Activated naive CD4-positive, alpha-beta T cell treated with anti-CD3 and anti-CD28 coated beads, Interleukin-2, amount 50 U/mL, for 24 hours (primary cell): ENCODE measurements at regions not wholly inside any gene's neighbourhood (a gene's known extent, or its start where the extent isn't known, plus 50 kb on each side); places are given as distances from the start of the nearest gene placed in this dataset.
"Not testable (repeated sequence)": the region's sequence is repeated elsewhere in the genome, so short reads cannot be mapped to it uniquely, and the experiment has no call there.

Experiments used
- H3K27ac Mint-ChIP-seq: one replicate; pipeline ENCODE4 v1.8.0; 2021; ENCODE audit warnings: mild to moderate bottlenecking, mixed read lengths
- H3K27me3 Mint-ChIP-seq: one replicate; pipeline ENCODE4 v1.8.0; 2021; ENCODE audit warnings: mixed read lengths
- H3K36me3 Mint-ChIP-seq: one replicate; pipeline ENCODE4 v1.8.0; 2021; ENCODE audit warnings: mixed read lengths
- H3K4me1 Mint-ChIP-seq: one replicate; pipeline ENCODE4 v1.8.0; 2021; ENCODE audit warnings: mixed read lengths
- H3K4me3 Mint-ChIP-seq: one replicate; pipeline ENCODE4 v1.8.0; 2021; ENCODE audit warnings: mild to moderate bottlenecking, mixed read lengths
- H3K9me3 Mint-ChIP-seq: one replicate; pipeline ENCODE4 v1.8.0; 2021; ENCODE audit warnings: mixed read lengths

DNA sequence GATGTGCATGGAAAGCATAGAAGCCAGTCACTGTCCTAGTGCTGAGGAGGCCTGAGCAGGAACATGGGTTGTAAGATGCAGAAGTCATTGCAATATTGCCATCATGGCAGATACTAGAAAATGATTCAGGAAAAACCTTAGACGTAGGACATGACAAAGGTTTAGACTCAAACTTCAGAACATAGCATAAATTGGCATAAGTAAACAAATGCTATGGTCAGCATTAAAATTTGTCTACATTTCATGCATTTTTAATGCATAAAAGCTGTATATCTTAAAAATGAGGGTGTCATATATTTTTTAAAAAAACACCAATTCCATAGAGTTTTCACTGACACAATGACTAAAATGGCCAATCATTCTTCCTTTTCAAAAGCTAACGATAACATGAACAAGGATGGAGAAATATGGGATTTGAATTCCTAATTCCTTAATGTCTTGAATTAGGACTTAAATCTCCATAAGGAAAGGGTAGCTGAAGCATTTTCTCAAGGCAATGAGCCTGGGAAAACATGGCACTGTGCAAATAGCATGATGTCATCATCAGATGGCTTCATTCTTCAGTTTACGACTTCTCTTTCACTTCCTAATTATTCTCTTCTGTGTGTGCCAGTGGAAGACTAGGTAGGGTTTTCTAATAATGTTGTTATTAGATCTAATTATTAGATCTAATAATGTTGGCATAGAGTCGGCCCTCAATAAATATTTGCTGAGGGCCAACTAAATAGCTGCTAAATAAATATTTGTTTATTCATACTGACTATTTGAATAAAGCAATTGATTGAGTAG is 125.1 kb upstream of the FRG1 start:
- H3K9me3 Mint-ChIP-seq, result no peaks in the 10 kb centered on the region
- no peak overlapping the region for H3K27ac Mint-ChIP-seq
- H3K27me3 Mint-ChIP-seq, result peaks cover 2% of the 10 kb centered on the region
- H3K4me1 Mint-ChIP-seq, result no peaks in the 10 kb centered on the region
- H3K36me3 Mint-ChIP-seq, result no peaks in the 10 kb centered on the region
- no peak overlapping the region for H3K4me3 Mint-ChIP-seq

DNA sequence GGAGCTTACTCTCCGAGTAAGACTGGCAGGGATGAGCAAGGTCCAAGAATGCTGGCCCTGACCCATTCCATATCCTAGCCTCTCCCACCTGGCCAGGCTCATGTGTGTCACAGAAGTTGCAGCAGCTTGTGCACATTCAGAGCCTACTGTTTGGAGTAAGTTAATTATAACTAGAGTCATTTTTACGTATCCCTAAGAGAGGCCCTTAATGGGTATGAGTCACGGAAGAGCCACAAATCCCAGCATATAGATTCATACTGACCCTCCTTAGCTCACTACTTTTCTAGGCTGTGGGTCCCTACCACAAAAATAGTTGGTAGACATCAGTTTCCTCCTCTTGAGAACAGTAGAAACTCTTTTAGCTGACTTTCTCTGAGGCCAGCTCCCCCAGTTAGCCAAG is 118.3 kb upstream of the FRG1 start:
- H3K27ac Mint-ChIP-seq, result no peak overlapping the region
- no peaks in the 10 kb centered on the region for H3K9me3 Mint-ChIP-seq
- H3K4me1 Mint-ChIP-seq, result no peaks in the 10 kb centered on the region
- no peak overlapping the region for H3K4me3 Mint-ChIP-seq
- H3K36me3 Mint-ChIP-seq, result no peaks in the 10 kb centered on the region
- H3K27me3 Mint-ChIP-seq, result no peaks in the 10 kb centered on the region

GRCh38 chr4:189823591-189823990 is 117.1 kb upstream of the FRG1 start:
- Mint-ChIP-seq H3K4me3 (no peak overlapping the region), H3K4me1 (no peaks in the 10 kb centered on the region), H3K27ac (no peak overlapping the region), H3K9me3 (no peaks in the 10 kb centered on the region), H3K27me3 (no peaks in the 10 kb centered on the region), H3K36me3 (no peaks in the 10 kb centered on the region)

- no peaks in the 10 kb centered on the region for H3K36me3 Mint-ChIP-seq
- H3K4me1 Mint-ChIP-seq, result no peaks in the 10 kb centered on the region
- H3K27me3 Mint-ChIP-seq, result no peaks in the 10 kb centered on the region
- no peak overlapping the region for H3K27ac Mint-ChIP-seq
- H3K4me3 Mint-ChIP-seq, result no peak overlapping the region
- H3K9me3 Mint-ChIP-seq, result no peaks in the 10 kb centered on the region
Observed at GRCh38 chr4:189825466-189825865, 115.2 kb upstream of the FRG1 start.

DNA sequence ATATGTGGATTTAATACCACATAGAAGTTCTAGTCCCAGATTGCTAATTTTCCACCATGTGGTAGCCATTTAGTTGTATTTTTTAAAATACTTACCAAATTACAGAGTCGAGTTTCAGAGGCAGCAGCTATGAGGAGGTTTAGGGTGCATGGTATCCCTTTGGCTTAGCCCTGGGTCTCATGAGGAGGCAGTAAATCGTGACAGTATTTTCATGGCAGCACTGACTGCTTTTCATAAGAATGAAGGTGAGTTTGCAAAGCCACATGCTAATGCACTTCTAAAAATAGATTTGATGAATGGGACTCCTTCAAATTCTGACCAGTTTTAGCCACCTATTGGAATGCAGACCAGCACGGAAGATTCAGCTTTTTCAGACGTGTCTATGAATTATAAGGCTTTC is 114.0 kb upstream of the FRG1 start:
- Mint-ChIP-seq H3K9me3 (no peaks in the 10 kb centered on the region), H3K4me1 (no peaks in the 10 kb centered on the region), H3K4me3 (no peak overlapping the region), H3K27ac (no peak overlapping the region), H3K36me3 (no peaks in the 10 kb centered on the region), H3K27me3 (no peaks in the 10 kb centered on the region)

DNA sequence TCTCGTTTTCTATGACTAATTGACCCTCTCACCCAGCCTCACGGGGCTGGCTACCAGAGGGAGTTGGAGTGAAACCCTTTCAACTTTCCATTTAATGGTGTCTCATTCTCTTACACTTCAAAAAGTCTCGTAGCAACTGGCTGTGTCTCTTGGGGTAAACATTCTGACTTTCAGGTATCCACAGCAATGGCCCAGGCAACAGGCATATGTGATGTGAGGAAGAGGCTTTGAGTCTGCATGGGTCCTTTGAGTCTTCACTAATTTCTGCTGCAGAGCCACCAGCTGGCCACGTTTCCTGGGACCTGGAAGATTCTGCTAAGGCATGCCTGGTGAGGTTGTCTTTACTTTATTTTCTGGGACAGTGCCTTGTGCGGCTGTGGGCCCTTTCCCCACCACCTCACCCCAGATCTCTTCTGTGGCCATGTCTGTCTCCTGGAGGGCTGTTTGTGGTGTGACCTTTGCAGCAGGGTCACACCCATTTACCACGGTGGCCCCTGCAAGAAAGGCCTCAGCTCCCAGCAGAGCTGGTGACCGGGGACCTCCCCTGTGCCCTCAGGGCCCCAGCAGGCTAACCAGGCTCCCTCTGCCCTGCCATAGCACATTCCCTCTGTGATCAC is 112.5 kb upstream of the FRG1 start:
- Mint-ChIP-seq H3K9me3 (no peaks in the 10 kb centered on the region), H3K36me3 (no peaks in the 10 kb centered on the region), H3K4me3 (no peak overlapping the region), H3K27me3 (no peaks in the 10 kb centered on the region), H3K27ac (no peak overlapping the region), H3K4me1 (no peaks in the 10 kb centered on the region)

DNA sequence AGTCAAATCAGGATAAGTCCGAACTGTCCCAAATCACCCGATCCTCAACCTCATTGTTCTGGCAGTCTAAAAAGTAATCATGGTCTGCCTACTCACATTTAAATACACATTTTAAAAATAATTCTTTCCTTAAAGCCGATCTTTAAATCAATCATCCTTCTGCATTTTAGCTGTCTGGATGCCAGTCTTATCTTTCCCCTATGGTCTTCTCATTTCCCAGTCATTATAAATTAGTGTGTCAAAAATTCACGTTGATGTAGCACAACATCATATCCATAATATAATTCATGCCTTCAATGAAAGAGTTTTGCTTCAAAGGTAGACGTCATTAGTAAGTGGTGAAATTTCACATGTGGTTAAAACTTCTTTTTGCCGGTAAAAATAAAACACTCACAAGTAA is 108.1 kb upstream of the FRG1 start:
- no peaks in the 10 kb centered on the region for H3K4me1 Mint-ChIP-seq
- H3K36me3 Mint-ChIP-seq, result no peaks in the 10 kb centered on the region

GRCh38 chr4:189834616-189835015 is 106.1 kb upstream of the FRG1 start:
- H3K27ac Mint-ChIP-seq, result no peak overlapping the region
- no peaks in the 10 kb centered on the region for H3K36me3 Mint-ChIP-seq
- no peak overlapping the region for H3K4me3 Mint-ChIP-seq
- H3K9me3 Mint-ChIP-seq, result no peaks in the 10 kb centered on the region
- no peaks in the 10 kb centered on the region for H3K4me1 Mint-ChIP-seq
- H3K27me3 Mint-ChIP-seq, result no peaks in the 10 kb centered on the region

More for the DNA sequence above, 108.1 kb upstream of the FRG1 start:
- Mint-ChIP-seq H3K27ac (no peak overlapping the region), H3K27me3 (no peaks in the 10 kb centered on the region), H3K4me3 (no peak overlapping the region), H3K9me3 (no peaks in the 10 kb centered on the region)

DNA sequence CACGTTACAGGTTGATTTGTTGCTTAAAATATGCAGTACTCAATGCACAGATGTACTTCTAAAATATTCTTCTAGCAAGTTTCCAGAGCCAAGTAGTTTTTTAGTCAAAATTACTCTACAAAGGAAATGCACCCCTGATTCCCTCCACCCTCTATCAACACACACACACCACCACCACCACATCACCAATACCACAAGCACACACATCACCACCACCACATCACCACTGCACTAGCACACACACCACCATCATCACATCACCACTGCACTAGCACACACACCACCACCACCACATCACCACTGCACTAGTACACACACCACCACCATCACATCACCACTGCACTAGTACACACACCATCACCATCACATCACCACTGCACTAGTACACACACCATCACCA is 105.2 kb upstream of the FRG1 start:
- H3K36me3 Mint-ChIP-seq, result no peaks in the 10 kb centered on the region
- H3K4me1 Mint-ChIP-seq, result no peaks in the 10 kb centered on the region
- H3K4me3 Mint-ChIP-seq, result no peak overlapping the region
- H3K27me3 Mint-ChIP-seq, result no peaks in the 10 kb centered on the region
- no peak overlapping the region for H3K27ac Mint-ChIP-seq
- no peaks in the 10 kb centered on the region for H3K9me3 Mint-ChIP-seq

GRCh38 chr4:189837471-189837870 is 103.2 kb upstream of the FRG1 start:
- no peaks in the 10 kb centered on the region for H3K36me3 Mint-ChIP-seq

GRCh38 chr4:189838821-189839497 is 101.7 kb upstream of the FRG1 start:
- Mint-ChIP-seq H3K9me3 (no peaks in the 10 kb centered on the region), H3K27me3 (no peaks in the 10 kb centered on the region), H3K4me1 (no peaks in the 10 kb centered on the region), H3K27ac (no peak overlapping the region), H3K4me3 (no peak overlapping the region), H3K36me3 (no peaks in the 10 kb centered on the region)

More at GRCh38 chr4:189837471-189837870, 103.2 kb upstream of the FRG1 start:
- no peaks in the 10 kb centered on the region for H3K4me1 Mint-ChIP-seq
- H3K9me3 Mint-ChIP-seq, result no peaks in the 10 kb centered on the region
- no peaks in the 10 kb centered on the region for H3K27me3 Mint-ChIP-seq
- H3K4me3 Mint-ChIP-seq, result no peak overlapping the region
- H3K27ac Mint-ChIP-seq, result no peak overlapping the region

DNA sequence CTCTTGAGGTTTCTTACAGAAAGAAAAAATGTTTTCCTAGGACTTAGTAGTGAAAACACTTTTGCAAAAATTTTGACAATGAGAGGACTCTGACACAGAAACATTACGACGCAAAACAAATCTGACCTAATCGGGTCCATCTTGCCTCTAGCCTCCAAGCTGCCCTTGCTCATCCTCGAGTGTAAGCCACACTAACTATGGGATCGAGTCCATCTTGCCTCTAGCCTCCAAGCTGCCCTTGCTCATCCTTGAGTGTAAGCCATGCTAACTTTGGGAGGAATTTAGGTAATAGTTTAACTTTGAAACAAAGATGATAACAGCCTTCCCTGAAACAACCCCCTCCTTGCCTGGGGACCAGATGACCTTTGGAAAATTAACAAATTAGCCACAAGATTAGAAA is 100.3 kb upstream of the FRG1 start:
- Mint-ChIP-seq H3K4me3 (no peak overlapping the region), H3K4me1 (no peaks in the 10 kb centered on the region), H3K9me3 (no peaks in the 10 kb centered on the region), H3K27me3 (no peaks in the 10 kb centered on the region), H3K27ac (no peak overlapping the region), H3K36me3 (no peaks in the 10 kb centered on the region)

GRCh38 chr4:189843413-189844009 is 97.2 kb upstream of the FRG1 start:
- H3K36me3 Mint-ChIP-seq, result no peaks in the 10 kb centered on the region
- H3K27ac Mint-ChIP-seq, result no peak overlapping the region
- H3K4me3 Mint-ChIP-seq, result no peak overlapping the region
- no peaks in the 10 kb centered on the region for H3K27me3 Mint-ChIP-seq
- no peaks in the 10 kb centered on the region for H3K9me3 Mint-ChIP-seq
- no peaks in the 10 kb centered on the region for H3K4me1 Mint-ChIP-seq

- no peaks in the 10 kb centered on the region for H3K36me3 Mint-ChIP-seq
- H3K4me3 Mint-ChIP-seq, result no peak overlapping the region
- no peaks in the 10 kb centered on the region for H3K27me3 Mint-ChIP-seq
- H3K27ac Mint-ChIP-seq, result no peak overlapping the region
- H3K9me3 Mint-ChIP-seq, result no peaks in the 10 kb centered on the region
- H3K4me1 Mint-ChIP-seq, result no peaks in the 10 kb centered on the region
Observed at GRCh38 chr4:189845145-189845846, 95.4 kb upstream of the FRG1 start.

GRCh38 chr4:189846094-189846493 is 94.6 kb upstream of the FRG1 start:
- H3K27ac Mint-ChIP-seq, H3K9me3 Mint-ChIP-seq, H3K4me3 Mint-ChIP-seq, H3K4me1 Mint-ChIP-seq, H3K27me3 Mint-ChIP-seq, H3K36me3 Mint-ChIP-seq: not testable (repeated sequence)
